Panc1 (cell line): ENCODE measurements at regions not wholly inside any gene's neighbourhood (a gene's known extent, or its start where the extent isn't known, plus 50 kb on each side); places are given as distances from the start of the nearest gene placed in this dataset.

Experiments used
- ATAC-seq: fragments of 200-7000 bp; cut with Tn5 transposase; 2 replicates; pipeline ENCODE4 v1.9.1; 2020; ENCODE audit warnings: mild to moderate bottlenecking, moderate library complexity
- BruUV-seq: library from RNA; stranded (reverse); fragments of 400-500 nt; replicated peaks from 2 replicates; lab custom pipeline; 2021; lab: Mats Ljungman, UMichigan
- CTCF ChIA-PET: fragments of 300-600 bp; sonication (Branson Sonifier 250); formaldehyde crosslinking; loops from one replicate; lab custom pipeline; 2022; ENCODE audit warnings: antibody characterized with exemption; lab: Charles Lee
- POLR2A ChIA-PET: fragments of 300-600 bp; sonication (Branson Sonifier 250); formaldehyde crosslinking; loops from one replicate; lab custom pipeline; 2022; ENCODE audit warnings: antibody characterized with exemption; lab: Charles Lee
- DNase-seq: peaks from one replicate; pipeline ENCODE4 v3.0.0-alpha.2; 2010; ENCODE audit warnings: low read depth, low spot score
- H3K27ac ChIP-seq: 2 replicates; pipeline ENCODE4 v1.5.1; 2011; ENCODE audit warnings: mild to moderate bottlenecking, low read length, inconsistent platforms
- H3K27me3 ChIP-seq: fragments of 200-500 bp; sonication (Bioruptor generic); 2 replicates; pipeline ENCODE4 v1.6.0; 2014; ENCODE audit warnings: low read length, inconsistent platforms; ENCODE audit not compliant: control insufficient read depth, insufficient read depth
- H3K36me3 ChIP-seq: fragments of 200-500 bp; sonication (Bioruptor generic); 2 replicates; pipeline ENCODE4 v1.5.1; 2014; ENCODE audit warnings: inconsistent platforms, mild to moderate bottlenecking, low read length, moderate library complexity; ENCODE audit not compliant: control insufficient read depth, insufficient read depth
- H3K4me1 ChIP-seq: 2 replicates; pipeline ENCODE4 v1.5.1; 2011; ENCODE audit warnings: inconsistent platforms, mild to moderate bottlenecking, low read length, moderate library complexity; ENCODE audit not compliant: control insufficient read depth, insufficient read depth
- H3K4me3 ChIP-seq, 2 experiments: 2 replicates each; pipeline ENCODE4 v1.5.1; 2011 to 2012; ENCODE audit warnings: low read depth in 2 of 2, low read length in 2 of 2, mild to moderate bottlenecking in 2 of 2, inconsistent platforms in 1 of 2, moderate library complexity in 1 of 2
- H3K9me3 ChIP-seq: fragments of 200-500 bp; sonication (Bioruptor generic); 2 replicates; pipeline ENCODE4 v1.5.1; 2014; ENCODE audit warnings: low read depth, mild to moderate bottlenecking, inconsistent platforms, low read length, moderate library complexity; ENCODE audit not compliant: control insufficient read depth, insufficient read depth
- POLR2AphosphoS5 ChIP-seq: IDR thresholded peaks from 2 replicates; pipeline ENCODE4 v1.6.1; 2012; ENCODE audit warnings: mild to moderate bottlenecking, low read depth, low read length, moderate library complexity
- SIN3A ChIP-seq: IDR thresholded peaks from 2 replicates; pipeline ENCODE4 v1.6.1; 2012; ENCODE audit warnings: low read depth, mild to moderate bottlenecking, low read length, moderate library complexity, borderline replicate concordance; ENCODE audit not compliant: insufficient read depth
- TCF7L2 ChIP-seq: IDR thresholded peaks from 2 replicates; pipeline ENCODE4 v1.6.1; 2011; ENCODE audit warnings: mild to moderate bottlenecking, low read depth, low read length, inconsistent platforms
- in situ Hi-C: cut with HindIII; loops from 2 replicates; pipeline ENCODE4 v1.10.0; 2016; ENCODE audit warnings: low sequenced_read_pairs, low pct_unique_long_range_greater_than_20kb
- intact Hi-C: fragments of 100-400 bp; cut with micrococcal nuclease; formaldehyde crosslinking; loops from one replicate; pipeline ENCODE4 v1.10.0; 2022; ENCODE audit not compliant: unreplicated experiment
- TF ChIP-seq, protein P1 (sequence below), 2 experiments: IDR thresholded peaks; 2 replicates each; pipeline ENCODE4 v1.6.1; 2011 to 2012; ENCODE audit warnings: low read depth in 2 of 2, control low read depth in 1 of 2, low read length in 1 of 2, mild to moderate bottlenecking in 1 of 2, moderate library complexity in 1 of 2; ENCODE audit not compliant: insufficient read depth in 1 of 2
- TF ChIP-seq, protein P2 (sequence below): fragments of 450-650 bp; IDR thresholded peaks from 2 replicates; pipeline ENCODE4 v1.5.1; 2017; ENCODE audit warnings: mild to moderate bottlenecking

- Histone ChIP-seq H3K27ac (no peak overlapping the region), H3K36me3 (no peaks in the 10 kb centered on the region), H3K9me3 (no peaks in the 10 kb centered on the region), H3K4me1 (no peaks in the 10 kb centered on the region), H3K27me3 (no peaks in the 10 kb centered on the region), H3K4me3 (no peak overlapping the region)
- TF ChIP-seq SIN3A (no peak), TCF7L2 (no peak), POLR2AphosphoS5 (no peak)
- TF ChIP-seq, protein P1, sequence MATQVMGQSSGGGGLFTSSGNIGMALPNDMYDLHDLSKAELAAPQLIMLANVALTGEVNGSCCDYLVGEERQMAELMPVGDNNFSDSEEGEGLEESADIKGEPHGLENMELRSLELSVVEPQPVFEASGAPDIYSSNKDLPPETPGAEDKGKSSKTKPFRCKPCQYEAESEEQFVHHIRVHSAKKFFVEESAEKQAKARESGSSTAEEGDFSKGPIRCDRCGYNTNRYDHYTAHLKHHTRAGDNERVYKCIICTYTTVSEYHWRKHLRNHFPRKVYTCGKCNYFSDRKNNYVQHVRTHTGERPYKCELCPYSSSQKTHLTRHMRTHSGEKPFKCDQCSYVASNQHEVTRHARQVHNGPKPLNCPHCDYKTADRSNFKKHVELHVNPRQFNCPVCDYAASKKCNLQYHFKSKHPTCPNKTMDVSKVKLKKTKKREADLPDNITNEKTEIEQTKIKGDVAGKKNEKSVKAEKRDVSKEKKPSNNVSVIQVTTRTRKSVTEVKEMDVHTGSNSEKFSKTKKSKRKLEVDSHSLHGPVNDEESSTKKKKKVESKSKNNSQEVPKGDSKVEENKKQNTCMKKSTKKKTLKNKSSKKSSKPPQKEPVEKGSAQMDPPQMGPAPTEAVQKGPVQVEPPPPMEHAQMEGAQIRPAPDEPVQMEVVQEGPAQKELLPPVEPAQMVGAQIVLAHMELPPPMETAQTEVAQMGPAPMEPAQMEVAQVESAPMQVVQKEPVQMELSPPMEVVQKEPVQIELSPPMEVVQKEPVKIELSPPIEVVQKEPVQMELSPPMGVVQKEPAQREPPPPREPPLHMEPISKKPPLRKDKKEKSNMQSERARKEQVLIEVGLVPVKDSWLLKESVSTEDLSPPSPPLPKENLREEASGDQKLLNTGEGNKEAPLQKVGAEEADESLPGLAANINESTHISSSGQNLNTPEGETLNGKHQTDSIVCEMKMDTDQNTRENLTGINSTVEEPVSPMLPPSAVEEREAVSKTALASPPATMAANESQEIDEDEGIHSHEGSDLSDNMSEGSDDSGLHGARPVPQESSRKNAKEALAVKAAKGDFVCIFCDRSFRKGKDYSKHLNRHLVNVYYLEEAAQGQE (IDR thresholded peaks at IDR 0.05; ENCODE audit: insufficient read depth in 1 of 2, low read depth in 2 of 2, low read length in 1 of 2) = no peak
- TF ChIP-seq, protein P2, sequence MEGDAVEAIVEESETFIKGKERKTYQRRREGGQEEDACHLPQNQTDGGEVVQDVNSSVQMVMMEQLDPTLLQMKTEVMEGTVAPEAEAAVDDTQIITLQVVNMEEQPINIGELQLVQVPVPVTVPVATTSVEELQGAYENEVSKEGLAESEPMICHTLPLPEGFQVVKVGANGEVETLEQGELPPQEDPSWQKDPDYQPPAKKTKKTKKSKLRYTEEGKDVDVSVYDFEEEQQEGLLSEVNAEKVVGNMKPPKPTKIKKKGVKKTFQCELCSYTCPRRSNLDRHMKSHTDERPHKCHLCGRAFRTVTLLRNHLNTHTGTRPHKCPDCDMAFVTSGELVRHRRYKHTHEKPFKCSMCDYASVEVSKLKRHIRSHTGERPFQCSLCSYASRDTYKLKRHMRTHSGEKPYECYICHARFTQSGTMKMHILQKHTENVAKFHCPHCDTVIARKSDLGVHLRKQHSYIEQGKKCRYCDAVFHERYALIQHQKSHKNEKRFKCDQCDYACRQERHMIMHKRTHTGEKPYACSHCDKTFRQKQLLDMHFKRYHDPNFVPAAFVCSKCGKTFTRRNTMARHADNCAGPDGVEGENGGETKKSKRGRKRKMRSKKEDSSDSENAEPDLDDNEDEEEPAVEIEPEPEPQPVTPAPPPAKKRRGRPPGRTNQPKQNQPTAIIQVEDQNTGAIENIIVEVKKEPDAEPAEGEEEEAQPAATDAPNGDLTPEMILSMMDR = no peak
- in situ Hi-C loops = no loop called here
- ATAC-seq (no peak), DNase-seq (no peak)
- CTCF ChIA-PET = no interaction called here
- BruUV-seq = no TSS peak
- POLR2A ChIA-PET = no interaction called here
- intact Hi-C loops = no loop called here
These were observed 61.9 kb upstream of the TAB3 start for GRCh38 chrX:30951003-30951402.

DNA sequence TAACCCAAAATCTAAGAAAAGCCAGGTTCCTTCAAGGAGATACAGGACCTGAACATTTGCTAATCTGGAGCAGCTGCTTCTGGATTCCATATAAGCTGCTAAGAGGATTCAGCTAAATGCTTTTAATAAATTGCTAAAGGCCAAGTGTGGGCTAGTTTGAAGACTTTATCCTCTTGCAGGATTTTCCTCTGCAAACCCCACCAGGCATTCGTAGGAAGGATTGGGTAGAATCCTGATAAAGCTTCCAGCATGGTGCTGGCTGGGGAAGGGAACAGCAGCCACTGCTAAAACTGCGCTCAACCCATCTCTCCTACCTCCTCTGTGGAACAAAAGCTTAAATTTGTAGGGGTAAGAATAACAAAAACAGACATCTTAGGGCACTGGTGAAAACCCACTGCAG lies 61.3 kb upstream of the TAB3 start:
- Histone ChIP-seq H3K36me3 (no peaks in the 10 kb centered on the region), H3K27ac (no peak overlapping the region), H3K27me3 (no peaks in the 10 kb centered on the region), H3K4me1 (no peaks in the 10 kb centered on the region), H3K9me3 (no peaks in the 10 kb centered on the region), H3K4me3 (no peak overlapping the region)
- ATAC-seq (no peak), DNase-seq (no peak)
- TF ChIP-seq, protein P1 (IDR thresholded peaks at IDR 0.05; ENCODE audit: insufficient read depth in 1 of 2, low read depth in 2 of 2, low read length in 1 of 2) = no peak
- TF ChIP-seq TCF7L2 (no peak), POLR2AphosphoS5 (no peak), SIN3A (no peak)
- TF ChIP-seq, protein P2 = no peak
- BruUV-seq = no TSS peak
- POLR2A ChIA-PET = no interaction called here
- in situ Hi-C loops (no loop called here), intact Hi-C loops (no loop called here)
- CTCF ChIA-PET = no interaction called here
